GM12878 (cell line): ENCODE measurements at regions not wholly inside any gene's neighbourhood (a gene's known extent, or its start where the extent isn't known, plus 50 kb on each side); places are given as distances from the start of the nearest gene placed in this dataset.

Experiments used
- ATAC-seq: fragments of 200-7000 bp; cut with Tn5 transposase; 3 replicates; pipeline ENCODE4 v1.9.1; 2020; ENCODE audit warnings: mild to moderate bottlenecking, moderate library complexity
- BruUV-seq: library from RNA; stranded (reverse); fragments of 400-500 nt; replicated peaks from 2 replicates; lab custom pipeline; 2021; lab: Mats Ljungman, UMichigan
- CTCF ChIA-PET: fragments of 300-600 bp; sonication (Branson Sonifier 250); formaldehyde crosslinking; extraction: SDS; loops from one replicate; lab custom pipeline; 2021; ENCODE audit warnings: inconsistent platforms; lab: Yijun Ruan, JAX
- POLR2A ChIA-PET: fragments of 350-600 bp; formaldehyde crosslinking; extraction: SDS; loops from one replicate; lab custom pipeline; 2021; ENCODE audit warnings: inconsistent platforms; lab: Charles Lee
- RAD21 ChIA-PET: fragments of 300-600 bp; sonication (Branson Sonifier 250); formaldehyde crosslinking; loops from one replicate; lab custom pipeline; 2023; ENCODE audit warnings: antibody characterized with exemption; ENCODE audit not compliant: unreplicated experiment; lab: Charles Lee
- SMC1A ChIA-PET: fragments of 300-600 bp; sonication (Branson Sonifier 250); formaldehyde crosslinking; loops from one replicate; lab custom pipeline; 2023; ENCODE audit not compliant: unreplicated experiment, uncharacterized antibody; lab: Charles Lee
- DNase-seq: peaks from one replicate; pipeline ENCODE4 v3.0.0-alpha.2; 2011; ENCODE audit warnings: low read depth, low spot score
- FAIRE-seq: peaks from 3 replicates; lab custom pipeline; 2011; peaks lifted over from hg19 to GRCh38; lab: Jason Lieb, UNC
- H2AFZ ChIP-seq: 2 replicates; pipeline ENCODE4 v1.6.0; 2011; ENCODE audit warnings: low read depth, low read length, control low read depth; ENCODE audit not compliant: control insufficient read depth
- H3K27ac ChIP-seq: 2 replicates; pipeline ENCODE4 v1.5.1; 2011; ENCODE audit warnings: control low read depth; ENCODE audit not compliant: control insufficient read depth, insufficient read depth
- H3K27me3 ChIP-seq, 2 experiments: replicated peaks in 1 of 2; 2 replicates each; pipeline versions ENCODE4 v1.6.0 to v1.6.1; 2011; ENCODE audit warnings: low read length in 1 of 2; ENCODE audit not compliant: control insufficient read depth in 2 of 2, insufficient read depth in 2 of 2
- H3K36me3 ChIP-seq, 2 experiments: 2 replicates each; pipeline ENCODE4 v1.5.1; 2011; ENCODE audit warnings: low read length in 1 of 2; ENCODE audit not compliant: control insufficient read depth in 2 of 2, insufficient read depth in 2 of 2
- H3K4me1 ChIP-seq: 2 replicates; pipeline ENCODE4 v1.6.1; 2011; ENCODE audit warnings: mild to moderate bottlenecking, low read length, moderate library complexity, mixed read lengths; ENCODE audit not compliant: control insufficient read depth, insufficient read depth
- H3K4me2 ChIP-seq: 2 replicates; pipeline ENCODE4 v1.6.0; 2011; ENCODE audit warnings: control low read depth; ENCODE audit not compliant: control insufficient read depth, insufficient read depth
- H3K4me3 ChIP-seq: fragments of 200-600 bp; sonication (generic); 2 replicates; pipeline ENCODE4 v1.5.1; 2016
- H3K79me2 ChIP-seq: 2 replicates; pipeline ENCODE4 v1.6.0; 2011; ENCODE audit warnings: low read length; ENCODE audit not compliant: control insufficient read depth, insufficient read depth
- H3K9ac ChIP-seq: 2 replicates; pipeline ENCODE4 v1.8.0; 2011; ENCODE audit warnings: low read length, control low read depth, mixed read lengths; ENCODE audit not compliant: control insufficient read depth, insufficient read depth
- H3K9me3 ChIP-seq: replicated peaks from 3 replicates; pipeline ENCODE4 v1.5.1; 2011; ENCODE audit warnings: mild to moderate bottlenecking, low read length; ENCODE audit not compliant: control insufficient read depth, insufficient read depth
- H4K20me1 ChIP-seq: 2 replicates; pipeline ENCODE4 v1.6.0; 2011; ENCODE audit not compliant: control insufficient read depth, insufficient read depth
- CBX5 ChIP-seq: sonication (generic); IDR thresholded peaks from 2 replicates; pipeline ENCODE4 v1.6.1; 2016; ENCODE audit warnings: low read depth, moderate library complexity, mild to moderate bottlenecking, inconsistent platforms
- CHD2 ChIP-seq: IDR thresholded peaks from 2 replicates; pipeline ENCODE4 v1.6.1; 2011; ENCODE audit warnings: low read depth, low read length, improper control_type of control experiment, borderline replicate concordance
- KAT2A ChIP-seq: conservative IDR thresholded peaks from 2 replicates; pipeline ENCODE4 v1.6.1; 2011; ENCODE audit warnings: low read depth, low read length; ENCODE audit not compliant: control insufficient read depth
- MAX ChIP-seq: IDR thresholded peaks from 2 replicates; pipeline ENCODE4 v1.6.1; 2012; ENCODE audit warnings: low read depth, low read length, improper control_type of control experiment
- PKNOX1 ChIP-seq: fragments of 450-650 bp; IDR thresholded peaks from 2 replicates; pipeline ENCODE4 v1.6.1; 2016; ENCODE audit warnings: mild to moderate bottlenecking
- REST ChIP-seq: IDR thresholded peaks from 2 replicates; pipeline ENCODE4 v1.6.1; 2012; ENCODE audit warnings: mild to moderate bottlenecking, low read depth, low read length
- SMAD5 ChIP-seq: IDR thresholded peaks from 2 replicates; pipeline ENCODE4 v1.6.1; 2016; ENCODE audit warnings: antibody characterized with exemption, low read depth
- WGBS: methylation state at CpG from one replicate; pipeline ENCODE4 v1.1.6; 2016; ENCODE audit warnings: low lambda C conversion rate; ENCODE audit not compliant: insufficient replicate concordance, insufficient coverage; ENCODE audit errors: missing lambda C conversion rate; 5-methylcytosine and 5-hydroxymethylcytosine counted together
- in situ Hi-C: fragments of 300-500 bp; cut with MboI; formaldehyde crosslinking; loops from 9 replicates; pipeline ENCODE4 v1.14.3; 2018; ENCODE audit warnings: mixed read lengths
- intact Hi-C: fragments of 100-400 bp; cut with micrococcal nuclease; formaldehyde crosslinking; loops from one replicate; pipeline ENCODE4 v1.14.2; 2022; ENCODE audit not compliant: unreplicated experiment

GRCh38 chr2:150762571-150762970 lies 275.1 kb upstream of the RND3 start:
- DNase-seq (no peak), ATAC-seq (no peak), FAIRE-seq (no peak)
- Histone ChIP-seq H3K4me2 (no peak overlapping the region), H3K4me1 (no peaks in the 10 kb centered on the region), H3K9me3 (no peaks in the 10 kb centered on the region), H4K20me1 (no peaks in the 10 kb centered on the region), H3K79me2 (no peaks in the 10 kb centered on the region), H3K4me3 (no peak overlapping the region), H3K27me3 (0 out of 4 replicates have a peak, but pooled peaks cover 0 to 2% of the 10 kb centered on the region in 2 experiments), H3K9ac (no peak overlapping the region), H3K36me3 (no peaks in the 10 kb centered on the region), H2AFZ (no peak overlapping the region), H3K27ac (no peak overlapping the region)
- RAD21 ChIA-PET, result no interaction called here
- CTCF ChIA-PET, result no interaction called here
- POLR2A ChIA-PET, result no interaction called here
- SMC1A ChIA-PET, result no interaction called here
- in situ Hi-C loops, result no loop called here
- TF ChIP-seq MAX (no peak), CHD2 (no peak)
- BruUV-seq, result no TSS peak
- intact Hi-C loops, result no loop called here
- WGBS, result 13% methylated on average over 2 of the region's 2 CpGs

- Histone ChIP-seq H3K36me3 (no peaks in the 10 kb centered on the region), H3K4me2 (no peak overlapping the region), H3K9me3 (no peaks in the 10 kb centered on the region), H3K27me3 (no peaks in the 10 kb centered on the region), H2AFZ (no peak overlapping the region), H3K79me2 (no peaks in the 10 kb centered on the region), H4K20me1 (no peaks in the 10 kb centered on the region), H3K4me3 (no peak overlapping the region), H3K27ac (no peak overlapping the region), H3K4me1 (no peaks in the 10 kb centered on the region), H3K9ac (no peak overlapping the region)
- RAD21 ChIA-PET, result no interaction called here
- BruUV-seq, result no TSS peak
- in situ Hi-C loops (no loop called here), intact Hi-C loops (no loop called here)
- TF ChIP-seq PKNOX1, result no peak
- TF ChIP-seq SMAD5, result no peak
- no peak for TF ChIP-seq CBX5
- TF ChIP-seq REST, result no peak
- no peak for TF ChIP-seq KAT2A
- CTCF ChIA-PET, result no interaction called here
- DNase-seq, result no peak
- POLR2A ChIA-PET, result interaction anchor here (1.0 kb wide), 1 partner anchor 10 kb away, joined by 3 read pairs; no protein-coding TSS in a partner anchor
- 0% methylated on average over 1 of the region's 1 CpG for WGBS
- no peak for ATAC-seq
- SMC1A ChIA-PET, result interaction anchor here (0.6 kb wide), 1 partner anchor 12 kb away, joined by 3 read pairs; no protein-coding TSS in a partner anchor
- FAIRE-seq, result peak; percentile 38
Observed at GRCh38 chr2:150759531-150759930, 272.1 kb upstream of the RND3 start.
